Caki2 (cell line): ENCODE measurements at regions not wholly inside any gene's neighbourhood (a gene's known extent, or its start where the extent isn't known, plus 50 kb on each side); places are given as distances from the start of the nearest gene placed in this dataset.

Experiments used
- DNase-seq: peaks from one replicate; pipeline ENCODE4 v3.0.0-alpha.2; 2015; ENCODE audit warnings: low read depth
- in situ Hi-C: cut with HindIII; loops from 2 replicates; pipeline ENCODE4 v1.10.0; 2016; ENCODE audit warnings: low sequenced_read_pairs, low pct_unique_long_range_greater_than_20kb, mixed read lengths

DNA sequence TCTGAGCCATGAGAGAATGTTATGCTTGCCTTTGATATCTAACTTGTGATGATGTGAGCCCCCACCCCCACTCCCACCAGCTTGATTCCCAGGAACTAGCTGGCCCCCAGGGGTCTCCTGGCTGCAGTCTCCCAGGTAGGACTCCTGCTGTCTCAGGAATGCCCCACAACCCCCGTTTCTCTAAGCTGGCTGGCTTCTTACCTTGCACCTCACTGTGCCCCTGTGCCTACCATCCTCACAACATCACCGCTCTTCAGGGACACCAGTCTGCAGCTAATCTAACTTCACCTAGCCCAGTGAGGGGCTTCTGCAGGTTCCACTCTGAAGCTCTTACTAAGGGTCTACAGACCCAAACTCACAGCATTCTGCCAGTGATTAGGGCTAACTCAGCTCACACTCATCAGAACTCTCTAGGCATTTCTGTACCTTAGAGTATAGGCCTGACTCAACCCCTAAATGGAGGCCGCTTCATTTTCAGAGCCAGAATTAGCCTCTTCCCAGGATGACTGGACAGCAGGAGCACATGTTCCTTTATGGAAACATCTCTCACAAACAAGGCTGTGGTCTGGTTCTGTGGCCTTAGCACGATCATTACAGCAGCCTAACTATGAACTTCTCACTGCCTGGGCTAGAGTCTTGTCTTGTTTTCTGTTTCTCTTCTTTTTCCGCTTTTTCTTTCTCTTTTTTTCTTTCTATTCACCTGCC is 72.8 kb upstream of the IFNG-AS1 start:
- in situ Hi-C loops, result no loop called here
- DNase-seq, result no peak

DNA sequence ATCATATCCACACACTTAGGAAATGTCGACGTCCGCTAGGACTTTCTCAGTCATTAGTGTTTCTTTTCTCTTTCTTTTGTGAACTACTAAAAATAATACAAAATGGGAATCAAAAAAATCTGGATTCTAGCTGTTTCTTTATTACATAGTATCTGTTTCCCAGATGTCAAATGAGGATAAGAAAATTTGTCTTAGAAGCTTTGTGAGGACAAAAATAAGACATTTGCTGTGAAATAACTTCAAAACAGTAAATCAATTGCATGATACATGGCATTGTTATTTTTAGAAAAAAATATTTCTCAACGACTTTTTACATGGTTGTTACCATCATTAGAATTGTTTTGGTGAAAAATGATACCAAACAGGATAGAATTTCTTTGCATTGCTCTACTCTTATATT is 71.4 kb upstream of the IFNG-AS1 start:
- DNase-seq, result no peak
- in situ Hi-C loops, result no loop called here

DNA sequence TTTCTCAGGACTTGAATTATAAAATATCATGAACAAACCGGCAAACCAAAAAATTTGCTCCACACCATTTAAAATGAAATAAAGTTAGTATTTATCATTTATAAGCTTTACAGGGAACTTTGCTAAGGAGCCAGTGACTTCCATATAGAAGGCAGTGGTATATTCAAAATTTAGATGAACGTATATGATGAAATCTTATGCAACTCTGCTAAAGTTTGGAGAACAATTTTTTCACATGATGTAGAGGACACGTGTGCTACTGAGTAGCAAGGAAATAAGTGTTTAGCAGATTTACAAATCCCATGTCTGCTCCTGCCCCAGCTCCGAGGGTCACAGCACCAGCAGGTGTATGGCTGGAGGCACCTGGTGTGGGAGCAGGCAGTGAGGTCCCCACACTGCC is 70.8 kb upstream of the IFNG-AS1 start:
- DNase-seq, result no peak
- in situ Hi-C loops, result no loop called here

DNA sequence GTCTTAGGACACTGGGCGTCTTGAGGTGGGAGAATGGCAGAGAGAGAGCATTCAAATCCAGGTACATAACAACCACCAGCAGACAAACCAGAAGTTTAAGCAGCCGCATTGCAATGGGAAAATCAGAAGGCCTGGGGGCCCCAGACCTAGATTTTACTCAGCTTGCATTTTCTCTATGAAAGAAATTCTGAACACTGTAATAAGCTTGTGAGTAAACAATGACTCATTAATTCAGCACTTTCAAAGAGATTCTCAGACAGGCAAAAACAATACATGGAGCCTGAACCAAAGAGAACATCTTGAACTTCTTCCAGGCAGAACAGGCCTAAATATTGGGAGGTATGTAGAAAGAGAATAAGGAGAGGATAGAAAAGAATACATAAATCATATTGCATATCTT is 69.8 kb upstream of the IFNG-AS1 start:
- no peak for DNase-seq
- in situ Hi-C loops, result no loop called here

DNA sequence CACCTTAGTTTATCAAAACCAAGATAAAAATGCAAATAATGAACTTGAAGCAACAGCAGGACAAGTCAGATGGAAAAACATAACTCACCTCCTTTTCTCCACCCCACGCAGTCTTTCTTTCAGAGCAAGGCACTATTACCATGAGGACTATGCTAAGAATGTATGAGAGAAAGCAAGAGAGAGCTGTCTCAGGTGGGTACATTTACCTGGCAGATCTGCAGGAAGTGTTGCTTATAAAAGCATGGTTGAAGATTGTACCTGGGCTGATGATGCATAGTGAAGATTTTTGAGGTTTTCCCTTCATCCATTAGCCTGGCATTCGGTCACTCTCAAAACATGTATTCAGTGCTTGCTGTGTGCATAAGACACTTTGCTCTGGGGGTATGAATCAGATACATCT is 68.8 kb upstream of the IFNG-AS1 start:
- DNase-seq, result no peak
- in situ Hi-C loops, result no loop called here

DNA sequence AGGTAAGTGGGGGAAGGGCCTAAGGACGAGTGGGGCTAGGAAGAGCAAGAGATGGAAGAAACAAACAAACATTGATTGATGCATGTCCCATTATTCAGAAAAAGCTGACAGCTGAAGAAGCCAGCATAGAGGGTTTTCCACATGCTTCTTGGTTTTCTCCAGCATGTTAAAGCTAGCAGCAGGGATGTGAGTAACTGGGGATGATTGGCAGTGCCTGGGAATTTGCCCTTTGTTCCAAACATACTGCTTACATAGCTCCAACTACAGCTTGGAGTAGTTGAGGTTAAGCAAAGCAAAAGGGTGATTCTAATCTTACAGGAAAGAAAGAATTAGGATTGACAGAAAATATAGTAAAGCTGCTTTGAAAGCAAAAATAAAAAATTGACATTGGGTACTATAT is 68.0 kb upstream of the IFNG-AS1 start:
- DNase-seq, result no peak
- in situ Hi-C loops, result no loop called here

DNA sequence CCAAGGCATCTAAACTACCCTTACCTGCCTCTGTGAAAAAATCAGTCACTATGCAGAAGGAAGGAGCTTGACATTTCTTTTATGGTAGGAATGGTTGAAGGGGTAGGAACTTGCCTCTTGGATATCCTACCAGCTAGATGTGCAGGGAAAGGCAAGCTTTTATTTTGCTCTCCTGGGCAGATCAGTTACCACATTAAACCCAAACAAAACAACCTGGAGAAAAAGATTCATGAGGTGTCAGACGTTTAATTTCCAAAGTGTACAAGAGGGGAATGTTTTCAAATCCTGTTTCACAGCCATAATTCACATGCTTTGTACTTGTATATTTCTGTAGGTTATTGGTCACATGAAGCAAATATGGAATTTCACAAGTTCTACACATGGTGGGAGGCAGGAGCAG is 67.0 kb upstream of the IFNG-AS1 start:
- in situ Hi-C loops, result no loop called here

DNA sequence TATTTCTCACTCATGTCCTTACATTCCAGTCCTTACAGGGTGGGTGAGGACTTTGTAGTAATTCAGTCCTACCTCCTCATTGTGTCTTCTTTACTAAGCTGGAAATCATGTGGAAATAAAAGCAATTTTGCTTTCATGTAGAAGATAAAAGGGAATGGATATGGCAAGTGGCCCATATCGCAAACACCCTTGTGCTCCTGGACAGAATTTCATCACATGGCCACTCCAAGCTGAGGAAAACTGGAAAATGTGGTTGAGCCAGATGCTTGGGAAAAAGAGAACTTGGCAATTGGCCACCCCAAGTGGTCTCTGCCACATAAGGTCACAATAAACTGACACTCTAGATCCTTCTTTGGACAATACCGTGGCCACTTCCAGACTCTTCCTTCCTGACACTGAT is 64.2 kb upstream of the IFNG-AS1 start:
- in situ Hi-C loops, result no loop called here
- no peak for DNase-seq

More for the DNA sequence above, 67.0 kb upstream of the IFNG-AS1 start:
- no peak for DNase-seq

DNA sequence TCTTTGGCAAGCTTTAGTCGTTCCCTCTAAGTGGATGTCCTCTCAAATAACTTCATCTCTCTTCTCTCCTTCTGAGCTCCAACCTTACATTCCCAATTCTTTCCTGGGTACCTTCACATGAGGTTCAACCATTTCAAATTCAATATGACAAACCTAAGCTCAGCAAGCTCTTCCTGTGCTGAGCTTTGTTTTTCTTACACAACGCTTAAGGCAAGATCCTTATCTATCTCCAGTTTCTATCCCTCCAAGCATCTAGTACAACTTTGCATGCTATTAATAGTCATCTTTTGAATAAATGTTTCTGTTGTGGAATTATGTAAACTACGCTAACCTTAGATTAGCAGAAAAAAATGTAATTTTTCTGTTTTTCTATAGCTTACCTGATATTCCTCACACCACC is 63.7 kb upstream of the IFNG-AS1 start:
- DNase-seq, result no peak
- in situ Hi-C loops, result no loop called here

DNA sequence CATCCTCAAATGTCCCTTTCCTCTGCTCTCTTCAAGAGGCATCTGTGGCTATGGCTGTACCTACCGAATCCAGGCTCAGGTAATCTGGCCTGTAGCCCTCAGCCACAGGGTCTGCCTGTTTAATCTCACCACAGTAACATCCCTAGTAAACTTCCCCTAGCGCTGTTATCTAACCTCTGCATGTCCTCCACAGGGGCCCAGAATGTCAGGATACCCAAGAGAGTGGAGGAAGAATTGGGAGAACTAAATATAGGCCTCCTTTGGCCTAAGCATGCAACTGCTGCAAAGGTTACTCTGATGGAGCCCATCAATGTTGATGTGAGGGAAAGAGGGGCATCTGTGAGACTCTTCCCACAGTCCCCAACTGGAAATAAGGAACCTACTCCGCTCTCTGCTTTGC is 63.2 kb upstream of the IFNG-AS1 start:
- no peak for DNase-seq
- in situ Hi-C loops, result no loop called here

DNA sequence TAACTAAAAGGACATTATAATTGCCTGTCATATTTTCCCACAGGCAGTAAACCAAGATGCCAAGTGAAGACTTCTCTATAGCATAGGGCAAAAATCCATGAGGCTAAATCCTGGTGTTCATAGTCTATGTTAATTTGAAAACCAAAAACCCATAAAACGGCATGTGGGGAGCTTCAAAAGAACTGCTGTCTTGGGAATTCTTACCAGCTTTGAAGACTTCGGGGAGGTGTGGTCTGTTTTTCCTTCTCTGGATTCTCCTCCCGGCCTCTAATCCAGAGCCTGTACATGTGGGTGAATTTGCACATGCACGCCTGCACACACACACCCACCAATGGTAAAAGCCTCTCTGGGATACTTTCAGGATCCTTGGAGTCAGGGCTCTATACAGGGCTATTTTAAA is 61.9 kb upstream of the IFNG-AS1 start:
- DNase-seq, result no peak
- in situ Hi-C loops, result no loop called here

DNA sequence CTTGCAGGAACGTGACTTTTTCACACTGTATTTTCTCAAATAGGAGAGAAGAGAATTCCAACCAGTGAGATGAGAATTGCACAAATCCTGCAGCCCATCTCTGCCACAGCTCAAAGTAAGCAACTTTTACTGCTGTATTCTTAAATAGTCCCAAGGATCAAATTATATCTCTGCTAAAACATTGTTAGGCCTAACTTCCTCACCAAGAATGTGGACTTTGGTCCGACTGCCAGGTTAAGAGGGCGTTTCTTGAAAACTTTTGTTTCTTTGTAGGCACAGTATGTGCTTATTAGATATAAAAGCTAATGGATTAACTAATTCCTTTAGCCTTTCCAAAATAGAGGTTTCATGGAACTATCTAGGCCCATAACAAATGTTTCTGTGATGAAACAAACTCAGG is 61.4 kb upstream of the IFNG-AS1 start:
- in situ Hi-C loops, result no loop called here
- no peak for DNase-seq

DNA sequence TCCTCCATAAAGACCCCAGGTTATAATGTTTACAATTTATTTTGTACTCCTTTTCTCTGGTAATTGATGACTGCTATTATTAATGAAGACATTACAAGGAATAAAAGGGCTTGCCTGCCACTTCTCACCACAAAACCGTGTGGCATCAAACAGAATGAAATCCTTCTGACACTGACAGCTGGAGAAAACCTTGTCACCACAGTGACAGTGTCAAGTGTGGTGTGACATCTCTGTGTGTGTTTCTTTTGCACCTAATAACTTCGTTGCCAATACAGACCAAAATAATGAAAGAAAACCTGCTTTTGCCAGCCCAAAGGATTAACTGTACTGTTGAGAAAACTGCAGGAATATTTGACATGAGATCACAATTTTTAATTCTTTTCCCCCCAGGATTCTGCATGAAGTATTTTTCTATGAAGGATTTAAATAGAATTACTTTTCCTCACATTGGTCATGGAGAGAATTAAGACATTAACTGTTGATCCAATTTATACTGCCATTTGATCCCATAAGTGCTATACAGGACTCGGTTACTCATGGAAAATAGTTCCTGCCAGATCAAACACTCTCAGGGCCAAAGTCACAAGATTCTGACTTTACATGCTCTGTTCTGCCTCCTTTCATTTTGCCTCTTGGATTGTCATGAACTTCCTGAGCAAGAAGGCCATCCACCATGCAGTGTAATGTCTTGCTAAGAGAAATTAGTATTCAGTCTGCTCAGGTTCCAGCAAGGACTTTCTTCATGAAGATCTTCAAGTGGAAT is 60.4 kb upstream of the IFNG-AS1 start:
- in situ Hi-C loops, result no loop called here

DNA sequence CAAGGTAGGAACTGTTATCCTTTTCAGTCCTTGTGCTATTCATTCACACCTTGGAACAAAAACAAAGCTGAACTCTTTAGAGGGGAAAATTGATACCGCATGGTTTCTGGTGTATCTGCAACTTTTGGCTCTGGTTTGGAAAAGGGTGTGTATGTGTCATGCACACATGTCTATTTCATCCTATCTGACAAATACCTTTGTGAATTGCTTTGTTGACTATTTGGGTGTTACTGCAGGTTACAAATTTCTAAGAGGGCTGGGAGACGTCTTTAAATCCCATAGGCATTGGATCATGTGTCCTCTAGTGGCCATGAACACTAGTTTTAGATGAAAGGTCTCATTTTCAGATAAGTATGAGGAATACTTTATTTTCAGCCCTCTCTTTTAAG is 59.9 kb upstream of the IFNG-AS1 start:
- DNase-seq, result no peak
- in situ Hi-C loops, result no loop called here

More for the DNA sequence above, 60.4 kb upstream of the IFNG-AS1 start:
- DNase-seq, result no peak

DNA sequence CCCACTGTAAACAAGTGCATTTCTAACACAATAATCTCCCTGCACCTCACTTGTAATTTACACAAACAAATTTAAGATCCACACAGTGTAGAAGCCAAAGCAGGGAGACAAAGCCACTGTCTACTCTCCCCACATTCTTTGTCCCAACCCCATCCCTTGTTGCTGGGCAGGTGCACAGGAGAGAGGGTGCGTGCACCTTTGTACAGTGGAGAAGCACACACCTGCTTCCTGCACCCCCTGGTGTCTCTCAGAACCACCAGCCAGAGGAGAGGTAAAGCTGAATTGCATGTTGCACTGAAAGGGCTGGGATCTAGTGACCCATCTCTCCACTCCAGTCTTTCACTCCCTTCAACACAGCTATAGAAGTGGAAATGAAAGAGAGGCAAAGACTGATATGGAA is 51.4 kb upstream of the IFNG-AS1 start:
- in situ Hi-C loops, result no loop called here
- DNase-seq, result no peak
